ENCODE measurements at regions not wholly inside any gene's neighbourhood (a gene's known extent, or its start where the extent isn't known, plus 50 kb on each side); places are given as distances from the start of the nearest gene placed in this dataset.

GRCh38 chr22:47547239-47547661 lies 784.8 kb downstream of the TBC1D22A start:
- TF ChIP-seq, protein P1, sequence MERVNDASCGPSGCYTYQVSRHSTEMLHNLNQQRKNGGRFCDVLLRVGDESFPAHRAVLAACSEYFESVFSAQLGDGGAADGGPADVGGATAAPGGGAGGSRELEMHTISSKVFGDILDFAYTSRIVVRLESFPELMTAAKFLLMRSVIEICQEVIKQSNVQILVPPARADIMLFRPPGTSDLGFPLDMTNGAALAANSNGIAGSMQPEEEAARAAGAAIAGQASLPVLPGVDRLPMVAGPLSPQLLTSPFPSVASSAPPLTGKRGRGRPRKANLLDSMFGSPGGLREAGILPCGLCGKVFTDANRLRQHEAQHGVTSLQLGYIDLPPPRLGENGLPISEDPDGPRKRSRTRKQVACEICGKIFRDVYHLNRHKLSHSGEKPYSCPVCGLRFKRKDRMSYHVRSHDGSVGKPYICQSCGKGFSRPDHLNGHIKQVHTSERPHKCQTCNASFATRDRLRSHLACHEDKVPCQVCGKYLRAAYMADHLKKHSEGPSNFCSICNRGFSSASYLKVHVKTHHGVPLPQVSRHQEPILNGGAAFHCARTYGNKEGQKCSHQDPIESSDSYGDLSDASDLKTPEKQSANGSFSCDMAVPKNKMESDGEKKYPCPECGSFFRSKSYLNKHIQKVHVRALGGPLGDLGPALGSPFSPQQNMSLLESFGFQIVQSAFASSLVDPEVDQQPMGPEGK (CRISPR knock-in tag; IDR thresholded peaks at IDR 0.05; ENCODE audit: borderline replicate concordance) = no peak
- TF ChIP-seq ZFP30 (CRISPR knock-in tag; IDR thresholded peaks at IDR 0.05) (no peak), TOX (CRISPR knock-in tag; IDR thresholded peaks at IDR 0.05; ENCODE audit: borderline replicate concordance) (no peak)
- TF ChIP-seq, protein P2, sequence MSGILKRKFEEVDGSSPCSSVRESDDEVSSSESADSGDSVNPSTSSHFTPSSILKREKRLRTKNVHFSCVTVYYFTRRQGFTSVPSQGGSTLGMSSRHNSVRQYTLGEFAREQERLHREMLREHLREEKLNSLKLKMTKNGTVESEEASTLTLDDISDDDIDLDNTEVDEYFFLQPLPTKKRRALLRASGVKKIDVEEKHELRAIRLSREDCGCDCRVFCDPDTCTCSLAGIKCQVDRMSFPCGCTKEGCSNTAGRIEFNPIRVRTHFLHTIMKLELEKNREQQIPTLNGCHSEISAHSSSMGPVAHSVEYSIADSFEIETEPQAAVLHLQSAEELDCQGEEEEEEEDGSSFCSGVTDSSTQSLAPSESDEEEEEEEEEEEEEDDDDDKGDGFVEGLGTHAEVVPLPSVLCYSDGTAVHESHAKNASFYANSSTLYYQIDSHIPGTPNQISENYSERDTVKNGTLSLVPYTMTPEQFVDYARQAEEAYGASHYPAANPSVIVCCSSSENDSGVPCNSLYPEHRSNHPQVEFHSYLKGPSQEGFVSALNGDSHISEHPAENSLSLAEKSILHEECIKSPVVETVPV (CRISPR knock-in tag; IDR thresholded peaks at IDR 0.05) = no peak

All from SK-N-SH treated with all-trans-retinoic acid at 6 μM for 48 hours (cell line).